Activated CD4-positive, alpha-beta T cell treated with anti-CD3 and anti-CD28 coated beads, Interleukin-2, Interleukin-4, amounts not matched to agents 100 ng/mL and 50 ng/mL, durations not matched to agents 16 hours and 8 hours (primary cell): ENCODE measurements at regions not wholly inside any gene's neighbourhood (a gene's known extent, or its start where the extent isn't known, plus 50 kb on each side); places are given as distances from the start of the nearest gene placed in this dataset.
"Not testable (repeated sequence)": the region's sequence is repeated elsewhere in the genome, so short reads cannot be mapped to it uniquely, and the experiment has no call there.

Experiments
- DNase-seq: peaks from one replicate; pipeline ENCODE4 v3.0.0-alpha.2; 2020; ENCODE audit warnings: low spot score

GRCh38 chr6:11961923-11962322 lies 50.2 kb upstream of the HIVEP1 start:
- no peak for DNase-seq

- DNase-seq: no peak
Measured at GRCh38 chr6:11960909-11961779, 51.0 kb upstream of the HIVEP1 start.

- DNase-seq: no peak
Measured at GRCh38 chr6:11956781-11957180, 55.3 kb upstream of the HIVEP1 start.

GRCh38 chr6:11953641-11954040 lies 58.5 kb upstream of the HIVEP1 start:
- no peak for DNase-seq

- no peak for DNase-seq
Measured at GRCh38 chr6:11952316-11952715, 59.8 kb upstream of the HIVEP1 start.

GRCh38 chr6:11951868-11952267 lies 60.2 kb upstream of the HIVEP1 start:
- DNase-seq: no peak

- DNase-seq: no peak
Measured at GRCh38 chr6:11950109-11950508, 62.0 kb upstream of the HIVEP1 start.

GRCh38 chr6:11947575-11947974 lies 64.5 kb upstream of the HIVEP1 start:
- no peak for DNase-seq

- DNase-seq: no peak
Measured at GRCh38 chr6:11947063-11947462, 65.0 kb upstream of the HIVEP1 start.

- no peak for DNase-seq
Measured at GRCh38 chr6:11944111-11944510, 68.0 kb upstream of the HIVEP1 start.

GRCh38 chr6:11943060-11943459 lies 69.1 kb upstream of the HIVEP1 start:
- no peak for DNase-seq

- no peak for DNase-seq
Measured at GRCh38 chr6:11942185-11942864, 69.8 kb upstream of the HIVEP1 start.

GRCh38 chr6:11940532-11941166 lies 71.5 kb upstream of the HIVEP1 start:
- not testable (repeated sequence) for DNase-seq

GRCh38 chr6:11938285-11938890 lies 73.7 kb upstream of the HIVEP1 start:
- DNase-seq: no peak

- DNase-seq: no peak
Measured at GRCh38 chr6:11934638-11935037, 77.5 kb upstream of the HIVEP1 start.

GRCh38 chr6:11932892-11933291 lies 79.2 kb upstream of the HIVEP1 start:
- not testable (repeated sequence) for DNase-seq

GRCh38 chr6:11931296-11932035 lies 80.6 kb upstream of the HIVEP1 start:
- DNase-seq: no peak

- DNase-seq: not testable (repeated sequence)
Measured at GRCh38 chr6:11930834-11931233, 81.3 kb upstream of the HIVEP1 start.

- no peak for DNase-seq
Measured at GRCh38 chr6:11930240-11930639, 81.9 kb upstream of the HIVEP1 start.

- DNase-seq: no peak
Measured at GRCh38 chr6:11929241-11929835, 82.8 kb upstream of the HIVEP1 start.
